Gastroesophageal sphincter (tissue), 4 donors: ENCODE measurements at regions not wholly inside any gene's neighbourhood (a gene's known extent, or its start where the extent isn't known, plus 50 kb on each side); places are given as distances from the start of the nearest gene placed in this dataset.
"Not testable (repeated sequence)": the region's sequence is repeated elsewhere in the genome, so short reads cannot be mapped to it uniquely, and the experiment has no call there.

ENCODE experiments used
- ATAC-seq: fragments of 150-250 bp; one replicate; pipeline ENCODE4 v1.9.1; 2016; ENCODE audit warnings: mild to moderate bottlenecking, moderate library complexity
- H3K27ac ChIP-seq, 4 donors: fragments of 200-600 bp; sonication (generic) in 3 of 4; 1 replicate in 3 of 4; 2 replicates in 1 of 4; pipeline ENCODE4 v1.5.1; 2016 to 2019
- H3K27me3 ChIP-seq: fragments of 200-600 bp; sonication (generic); one replicate; pipeline ENCODE4 v1.5.1; 2019
- H3K36me3 ChIP-seq, 2 donors: fragments of 200-600 bp; sonication (generic); one replicate each; pipeline ENCODE4 v1.5.1; 2019; ENCODE audit warnings: control low read depth in 1 of 2
- H3K4me1 ChIP-seq, 3 donors: fragments of 200-600 bp; sonication (generic); 1 replicate in 2 of 3; 2 replicates in 1 of 3; pipeline ENCODE4 v1.5.1; 2016 to 2019; ENCODE audit warnings: control low read depth in 2 of 3
- H3K4me3 ChIP-seq, 2 donors: fragments of 200-600 bp; sonication (generic); one replicate each; pipeline ENCODE4 v1.5.1; 2019; ENCODE audit warnings: mild to moderate bottlenecking in 1 of 2, moderate library complexity in 1 of 2
- H3K9me3 ChIP-seq, 3 donors: fragments of 200-600 bp; sonication (generic); one replicate each; pipeline ENCODE4 v1.5.1; 2017 to 2019; ENCODE audit warnings: control low read depth in 2 of 3
- CTCF ChIP-seq, 4 experiments: fragments of 200-600 bp in 2 of 4; fragments of 450-650 bp in 2 of 4; sonication (generic) in 1 of 4; IDR thresholded peaks; one replicate each; pipeline ENCODE4 v1.5.1; 2017 to 2019; ENCODE audit warnings: antibody characterized with exemption in 4 of 4, mild to moderate bottlenecking in 2 of 4, moderate library complexity in 2 of 4
- EP300 ChIP-seq: sonication (generic); formaldehyde crosslinking; IDR thresholded peaks from one replicate; pipeline ENCODE4 v1.6.1; 2017; ENCODE audit warnings: antibody characterized with exemption, mild to moderate bottlenecking
- POLR2A ChIP-seq, 2 donors: fragments of 450-650 bp; IDR thresholded peaks; one replicate each; pipeline ENCODE4 v1.6.1; 2017; ENCODE audit warnings: antibody characterized with exemption in 2 of 2, mild to moderate bottlenecking in 2 of 2, moderate library complexity in 1 of 2
- POLR2AphosphoS5 ChIP-seq: sonication (generic); formaldehyde crosslinking; IDR thresholded peaks from one replicate; pipeline ENCODE4 v1.6.1; 2017; ENCODE audit warnings: antibody characterized with exemption
- WGBS, 2 donors: methylation state at CpG; one replicate each; pipeline ENCODE4 v1.1.5; 2018; ENCODE audit warnings: low coverage in 1 of 2; 5-methylcytosine and 5-hydroxymethylcytosine counted together

GRCh38 chr10:42304341-42304740 is 334.0 kb downstream of the ZNF33B start:
- Histone ChIP-seq H3K4me3 (no peak overlapping the region), H3K4me1 (no peaks in the 10 kb centered on the region), H3K36me3 (no peaks in the 10 kb centered on the region), H3K27me3 (no peaks in the 10 kb centered on the region), H3K9me3 (peaks cover 0 to 98% (median 0%) of the 10 kb centered on the region in 3 donors), H3K27ac (no peak overlapping the region)
- ATAC-seq: no peak
- WGBS, 2 donors: 71 to 75% methylated on average over 10 of the region's 10 CpGs
- TF ChIP-seq CTCF (IDR thresholded peaks at IDR 0.05) (no peak), EP300 (no peak), POLR2AphosphoS5 (no peak), POLR2A (IDR thresholded peaks at IDR 0.05) (no peak)

DNA sequence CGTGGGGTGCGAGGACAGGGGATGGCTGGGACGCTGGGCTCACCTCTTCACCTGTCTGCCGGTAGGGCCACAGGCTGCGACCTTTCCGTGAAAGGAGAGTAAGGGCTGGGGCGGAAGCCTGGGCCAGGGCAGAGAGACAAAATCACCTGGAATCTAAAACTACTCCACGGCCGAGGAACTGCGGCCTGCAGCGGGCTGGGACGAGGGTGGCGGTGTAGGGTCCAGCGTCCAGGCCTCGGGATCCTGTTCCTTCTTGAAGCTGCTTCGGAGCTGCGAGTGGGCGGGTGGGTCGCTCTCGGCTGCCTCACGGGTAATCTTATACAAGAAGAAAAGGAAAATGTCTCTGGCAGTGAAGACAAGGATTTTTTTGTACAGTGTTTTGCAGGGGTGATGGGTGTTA is 356.5 kb downstream of the ZNF33B start:
- WGBS, 2 donors: 60 to 79% methylated on average over 2 to 14 of the region's 21 CpGs
- ATAC-seq, H3K27ac ChIP-seq, H3K36me3 ChIP-seq, H3K9me3 ChIP-seq, H3K4me3 ChIP-seq, H3K4me1 ChIP-seq, H3K27me3 ChIP-seq: not testable (repeated sequence)

DNA sequence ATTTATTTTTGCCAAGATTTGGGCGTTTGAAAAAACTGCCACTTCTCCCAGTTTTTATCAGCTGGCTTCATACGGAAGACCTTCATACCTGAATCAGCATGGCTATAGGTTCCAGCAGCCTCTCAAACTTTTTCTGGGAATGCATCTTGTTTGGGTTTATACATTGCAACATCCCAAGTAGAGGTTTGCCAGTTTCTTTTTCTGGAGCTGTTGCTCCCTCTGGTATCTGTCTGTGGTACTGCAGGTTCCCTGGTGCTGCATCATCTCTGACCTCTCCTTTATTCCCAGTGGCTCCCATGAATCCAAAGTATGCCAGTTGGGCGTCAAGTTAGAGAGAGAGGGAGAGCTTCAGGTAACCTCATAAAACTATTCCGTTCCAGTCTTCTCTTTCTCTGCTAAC is 368.6 kb downstream of the ZNF33B start:
- not testable (repeated sequence) for H3K27ac ChIP-seq, H3K4me1 ChIP-seq, H3K27me3 ChIP-seq, H3K36me3 ChIP-seq, H3K4me3 ChIP-seq, ATAC-seq, H3K9me3 ChIP-seq
- WGBS, 2 donors: 24 to 50% methylated on average over 2 to 3 of the region's 4 CpGs

GRCh38 chr10:42263259-42263658 is 375.1 kb downstream of the ZNF33B start:
- WGBS, 2 donors: no CpG with 5 or more reads among the region's 6 CpGs
- H3K9me3 ChIP-seq: peaks cover 0 to 14% (median 0%) of the 10 kb centered on the region in 3 donors
- ATAC-seq, H3K36me3 ChIP-seq, H3K4me1 ChIP-seq, H3K27me3 ChIP-seq, H3K27ac ChIP-seq, H3K4me3 ChIP-seq: not testable (repeated sequence)

DNA sequence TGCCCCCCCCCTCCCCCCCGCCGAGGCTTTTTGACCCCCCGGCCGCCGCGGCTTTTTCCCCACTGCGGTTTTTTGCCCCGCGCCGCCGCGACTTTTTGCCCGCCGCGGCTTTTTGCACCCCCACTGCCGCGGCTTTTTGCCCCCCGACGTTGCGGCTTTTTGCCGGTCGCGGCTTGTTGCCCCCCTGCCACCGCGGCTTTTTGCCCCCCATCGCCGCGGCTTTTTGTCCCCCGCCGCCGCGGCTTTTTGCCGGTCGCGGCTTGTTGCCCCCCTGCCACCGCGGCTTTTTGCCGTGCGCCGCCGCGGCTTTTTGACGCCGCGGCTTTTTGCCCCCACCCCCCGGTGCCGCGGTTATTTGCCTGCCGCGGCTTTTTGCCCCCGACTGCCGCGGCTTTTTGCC is 395.4 kb downstream of the ZNF33B start:
- no CpG with 5 or more reads among the region's 53 CpGs for WGBS, 2 donors
- H3K36me3 ChIP-seq, H3K4me3 ChIP-seq, ATAC-seq, H3K4me1 ChIP-seq, H3K27ac ChIP-seq, H3K9me3 ChIP-seq: not testable (repeated sequence)
- peaks cover 29% of the 10 kb centered on the region for H3K27me3 ChIP-seq

DNA sequence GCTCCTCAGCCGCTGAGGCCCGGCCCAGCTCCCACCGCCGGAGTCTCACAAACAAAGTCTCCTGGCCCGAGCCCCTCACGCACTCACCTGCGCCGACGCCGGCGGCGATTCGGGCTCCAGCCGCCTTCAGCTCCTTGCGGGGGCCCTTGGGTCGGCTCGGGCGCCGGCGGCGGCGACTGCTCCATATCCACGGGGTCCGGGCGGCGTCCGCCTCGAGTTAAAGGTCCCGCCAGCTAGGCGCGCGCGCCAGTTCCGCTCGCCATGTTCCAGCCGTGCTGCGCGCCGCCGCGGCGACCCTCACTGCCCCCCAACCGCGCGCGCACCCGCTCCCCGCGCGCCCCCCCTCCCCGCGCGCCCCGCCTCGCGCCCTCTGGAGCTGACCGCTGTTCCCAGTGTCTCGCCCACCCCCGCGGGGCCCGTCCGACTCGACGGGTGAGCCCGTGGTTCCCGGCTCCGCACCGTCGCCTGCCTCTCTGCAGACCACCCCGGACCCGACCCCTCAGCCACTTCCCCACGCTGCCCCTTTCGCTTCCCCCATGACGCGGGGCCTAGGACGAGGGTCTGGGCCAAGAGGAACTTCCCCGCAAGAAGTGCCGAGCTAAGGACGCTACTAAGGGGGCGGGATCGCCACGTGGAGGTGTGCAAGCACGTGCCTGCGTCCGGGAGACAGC is 396.1 kb downstream of the ZNF33B start:
- WGBS, 2 donors: no CpG with 5 or more reads among the region's 85 CpGs

GRCh38 chr10:42236401-42236800 is 402.0 kb downstream of the ZNF33B start:
- not testable (repeated sequence) for H3K27ac ChIP-seq, ATAC-seq, H3K27me3 ChIP-seq, H3K9me3 ChIP-seq, H3K4me1 ChIP-seq, H3K36me3 ChIP-seq, H3K4me3 ChIP-seq
- WGBS, 2 donors: 90% methylated on average over 2 of the region's 13 CpGs; no CpG with 5 or more reads in 1 of the 2 donors

More for the DNA sequence above, 396.1 kb downstream of the ZNF33B start:
- Histone ChIP-seq H3K27ac (no peak overlapping the region), H3K9me3 (peaks cover 0 to 8% (median 0%) of the 10 kb centered on the region in 3 donors), H3K36me3 (no peaks in the 10 kb centered on the region), H3K27me3 (peaks cover 29% of the 10 kb centered on the region), H3K4me3 (no peak overlapping the region), H3K4me1 (no peaks in the 10 kb centered on the region)
- no peak for TF ChIP-seq EP300
- no peak for TF ChIP-seq POLR2A (IDR thresholded peaks at IDR 0.05)
- TF ChIP-seq POLR2AphosphoS5: no peak
- TF ChIP-seq CTCF (IDR thresholded peaks at IDR 0.05): no peak
- no peak for ATAC-seq

DNA sequence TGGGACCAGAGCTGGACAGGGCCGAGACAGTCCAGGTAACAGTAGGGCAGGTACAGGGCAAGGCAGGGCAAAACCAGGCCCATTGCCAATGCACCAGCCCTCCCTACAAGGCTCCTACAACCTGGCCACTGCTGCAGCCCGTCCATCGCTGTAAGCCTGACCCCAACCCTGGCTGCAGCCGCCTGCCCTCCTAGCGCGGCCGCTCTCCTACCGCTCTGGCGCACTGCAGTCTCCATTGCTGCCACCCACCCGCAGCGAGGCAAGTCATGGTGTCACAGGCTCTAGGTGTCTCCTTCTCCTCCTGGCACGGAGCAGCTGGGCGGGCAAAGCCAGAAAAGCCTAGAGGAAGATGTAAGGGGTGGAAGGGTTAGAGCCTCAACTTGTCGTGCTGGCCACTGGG is 402.6 kb downstream of the ZNF33B start:
- H3K4me1 ChIP-seq, H3K27me3 ChIP-seq, H3K36me3 ChIP-seq, H3K9me3 ChIP-seq, H3K4me3 ChIP-seq, ATAC-seq, H3K27ac ChIP-seq: not testable (repeated sequence)
- no CpG with 5 or more reads among the region's 14 CpGs for WGBS, 2 donors

DNA sequence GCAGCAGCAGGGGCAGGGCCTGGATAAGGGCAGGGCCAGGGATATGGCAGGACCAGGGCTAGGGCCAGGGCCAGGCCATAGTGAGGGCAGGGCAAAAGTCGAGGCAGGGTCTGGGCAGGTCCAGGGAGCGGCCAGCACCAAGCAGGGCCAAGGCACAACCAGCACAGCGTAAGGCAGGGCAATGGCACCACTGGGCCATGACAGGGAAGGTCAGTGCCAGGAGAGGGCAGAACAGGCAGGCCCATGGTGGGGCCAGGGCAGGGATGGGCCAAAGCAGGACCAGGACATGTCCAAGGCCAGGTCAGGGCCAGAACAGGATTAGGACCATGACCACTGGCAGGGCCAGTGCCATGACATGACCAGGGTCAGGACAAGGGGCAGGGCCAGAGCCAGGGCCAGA is 403.1 kb downstream of the ZNF33B start:
- not testable (repeated sequence) for H3K27me3 ChIP-seq

DNA sequence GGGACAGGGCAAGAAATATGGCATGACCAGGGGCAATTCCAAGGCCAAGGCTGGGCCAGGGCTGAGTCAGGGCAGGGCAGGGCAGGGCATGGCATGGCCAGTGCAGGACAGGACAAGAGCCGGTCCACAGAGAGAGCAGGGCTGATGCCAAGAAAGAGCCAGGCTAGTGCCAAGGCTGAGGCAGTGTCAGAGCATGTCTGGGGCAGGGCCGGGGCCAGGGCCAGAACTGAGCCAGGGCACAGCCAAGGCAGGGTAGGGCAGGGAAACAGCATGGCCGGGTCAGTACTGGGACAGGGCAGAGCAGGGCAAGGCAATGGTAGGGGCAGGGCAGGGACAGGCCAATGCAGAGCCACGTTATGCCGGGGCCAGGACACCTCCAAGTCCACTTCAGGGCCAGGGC is 403.9 kb downstream of the ZNF33B start:
- H3K4me1 ChIP-seq: not testable (repeated sequence)

More for the DNA sequence above, 403.1 kb downstream of the ZNF33B start:
- H3K36me3 ChIP-seq, H3K27ac ChIP-seq, H3K4me3 ChIP-seq, ATAC-seq, H3K4me1 ChIP-seq, H3K9me3 ChIP-seq: not testable (repeated sequence)
- no CpG with 5 or more reads among the region's 3 CpGs for WGBS, 2 donors

GRCh38 chr10:42233461-42234206 is 404.7 kb downstream of the ZNF33B start:
- H3K4me1 ChIP-seq, H3K9me3 ChIP-seq, H3K27me3 ChIP-seq, H3K27ac ChIP-seq, H3K4me3 ChIP-seq, ATAC-seq, H3K36me3 ChIP-seq: not testable (repeated sequence)
- 80% methylated on average over 1 of the region's 8 CpGs; no CpG with 5 or more reads in 1 of the 2 donors for WGBS, 2 donors

More for the DNA sequence above, 403.9 kb downstream of the ZNF33B start:
- H3K27me3 ChIP-seq, H3K36me3 ChIP-seq, ATAC-seq, H3K27ac ChIP-seq, H3K9me3 ChIP-seq, H3K4me3 ChIP-seq: not testable (repeated sequence)
- 100% methylated on average over 1 of the region's 5 CpGs; no CpG with 5 or more reads in 1 of the 2 donors for WGBS, 2 donors
